Upper lobe of left lung (tissue), 6 donors: ENCODE measurements at regions not wholly inside any gene's neighbourhood (a gene's known extent, or its start where the extent isn't known, plus 50 kb on each side); places are given as distances from the start of the nearest gene placed in this dataset.

Source experiments
- ATAC-seq, 2 donors: fragments of 200-7000 bp; cut with Tn5 transposase; one replicate each; pipeline ENCODE4 v1.9.1; 2022; ENCODE audit warnings: mild to moderate bottlenecking in 2 of 2, moderate library complexity in 2 of 2; ENCODE audit not compliant: low FRiP score in 2 of 2
- DNase-seq, 2 donors: peaks; one replicate each; pipeline ENCODE4 v3.0.0-alpha.2; 2019 to 2020
- H3K27ac ChIP-seq, 4 donors: fragments of 200-600 bp; sonication (generic); one replicate each; pipeline ENCODE4 v1.5.1; 2016 to 2019
- H3K27me3 ChIP-seq, 4 donors: fragments of 200-600 bp; sonication (generic); one replicate each; pipeline ENCODE4 v1.5.1; 2017 to 2019
- H3K36me3 ChIP-seq, 4 donors: fragments of 200-600 bp; sonication (generic); one replicate each; pipeline ENCODE4 v1.5.1; 2016 to 2019
- H3K4me1 ChIP-seq, 4 donors: fragments of 200-600 bp; sonication (generic); one replicate each; pipeline ENCODE4 v1.5.1; 2018 to 2019
- H3K4me3 ChIP-seq, 4 donors: fragments of 200-600 bp; sonication (generic); one replicate each; pipeline ENCODE4 v1.5.1; 2017 to 2019; ENCODE audit warnings: mild to moderate bottlenecking in 2 of 4, moderate library complexity in 1 of 4
- H3K9me3 ChIP-seq, 4 donors: fragments of 200-600 bp; sonication (generic); one replicate each; pipeline ENCODE4 v1.5.1; 2018 to 2019
- EP300 ChIP-seq, 4 donors: sonication (generic); formaldehyde crosslinking; IDR thresholded peaks; one replicate each; pipeline ENCODE4 v1.5.1; 2017; ENCODE audit warnings: antibody characterized with exemption in 4 of 4, control low read depth in 2 of 4
- POLR2A ChIP-seq, 4 donors: fragments of 450-650 bp; IDR thresholded peaks; one replicate each; pipeline ENCODE4 v1.5.1; 2016 to 2017; ENCODE audit warnings: antibody characterized with exemption in 4 of 4, mild to moderate bottlenecking in 2 of 4
- POLR2AphosphoS5 ChIP-seq, 2 donors: sonication (generic); formaldehyde crosslinking; IDR thresholded peaks; one replicate each; pipeline ENCODE4 v1.5.1; 2017; ENCODE audit warnings: antibody characterized with exemption in 2 of 2
- WGBS, 2 donors: methylation state at CpG; one replicate each; pipeline ENCODE4 v1.1.5; 2017 to 2018; 5-methylcytosine and 5-hydroxymethylcytosine counted together
- TF ChIP-seq, protein P1 (sequence below), 6 experiments: fragments of 450-650 bp in 4 of 6; fragments of 200-600 bp in 2 of 6; sonication (generic) in 2 of 6; IDR thresholded peaks; one replicate each; pipeline ENCODE4 v1.5.1; 2016 to 2019; ENCODE audit warnings: antibody characterized with exemption in 6 of 6
- donor health status: DM: no; HTN: no; CAD: no; lungs with moderate emphysema.
- donor health status: DM: no; HTN: yes; CAD: no; lungs with severe emphysema.

DNA sequence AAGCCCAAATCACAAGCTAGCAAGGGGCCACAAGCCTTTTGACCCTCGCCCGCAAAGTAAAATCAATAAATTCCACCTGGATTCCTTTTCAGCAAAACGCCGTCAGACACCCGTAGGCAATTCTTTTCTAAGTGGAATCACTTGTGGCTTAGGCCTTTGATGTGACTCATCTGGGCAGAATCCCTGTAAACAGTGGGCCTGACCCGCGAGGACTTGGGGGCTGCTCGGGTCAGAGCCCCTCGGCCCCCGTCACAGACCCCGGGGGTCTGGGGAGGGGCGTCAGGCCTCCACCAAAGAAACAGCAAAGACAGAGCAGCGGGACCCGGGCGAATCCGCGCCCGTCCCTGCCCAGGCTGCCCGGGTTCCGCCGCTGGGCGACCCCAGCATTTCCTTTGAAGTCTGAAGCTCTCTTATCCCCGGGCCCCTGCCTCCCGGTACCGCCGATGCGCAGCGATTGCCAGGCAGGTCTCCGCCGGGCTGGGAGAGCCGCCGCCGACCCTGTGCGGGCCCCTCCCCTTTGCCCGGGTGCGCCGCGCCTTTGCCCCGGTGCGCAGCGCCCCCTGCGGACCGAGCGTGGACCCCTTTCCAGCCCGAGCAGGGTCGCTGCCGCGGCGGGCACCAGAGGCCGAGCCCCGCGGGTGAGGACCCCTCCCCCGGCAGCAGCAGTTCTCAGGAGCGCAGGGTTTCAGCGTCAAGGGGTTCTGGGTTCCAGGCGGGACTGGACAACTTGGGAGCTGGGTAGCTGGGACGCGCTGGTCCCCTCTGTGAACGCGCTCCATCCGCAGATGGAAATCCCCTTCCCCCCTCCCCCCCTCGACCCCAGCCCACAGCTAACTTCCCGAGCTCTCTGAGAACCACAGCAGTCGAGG is 178.3 kb downstream of the UACA start:
- Histone ChIP-seq H3K9me3 (no peaks in the 10 kb centered on the region), H3K4me1 (peaks cover 4 to 10% (median 6%) of the 10 kb centered on the region in 4 donors), H3K4me3 (peak overlapping the region in 1 of 4 donors; percentile 15), H3K27me3 (peaks cover 0 to 6% (median 2%) of the 10 kb centered on the region in 4 donors), H3K27ac (no peak overlapping the region), H3K36me3 (no peaks in the 10 kb centered on the region)
- DNase-seq (peak in 1 of 2 donors; percentile 87), ATAC-seq (no peak)
- TF ChIP-seq, protein P1, sequence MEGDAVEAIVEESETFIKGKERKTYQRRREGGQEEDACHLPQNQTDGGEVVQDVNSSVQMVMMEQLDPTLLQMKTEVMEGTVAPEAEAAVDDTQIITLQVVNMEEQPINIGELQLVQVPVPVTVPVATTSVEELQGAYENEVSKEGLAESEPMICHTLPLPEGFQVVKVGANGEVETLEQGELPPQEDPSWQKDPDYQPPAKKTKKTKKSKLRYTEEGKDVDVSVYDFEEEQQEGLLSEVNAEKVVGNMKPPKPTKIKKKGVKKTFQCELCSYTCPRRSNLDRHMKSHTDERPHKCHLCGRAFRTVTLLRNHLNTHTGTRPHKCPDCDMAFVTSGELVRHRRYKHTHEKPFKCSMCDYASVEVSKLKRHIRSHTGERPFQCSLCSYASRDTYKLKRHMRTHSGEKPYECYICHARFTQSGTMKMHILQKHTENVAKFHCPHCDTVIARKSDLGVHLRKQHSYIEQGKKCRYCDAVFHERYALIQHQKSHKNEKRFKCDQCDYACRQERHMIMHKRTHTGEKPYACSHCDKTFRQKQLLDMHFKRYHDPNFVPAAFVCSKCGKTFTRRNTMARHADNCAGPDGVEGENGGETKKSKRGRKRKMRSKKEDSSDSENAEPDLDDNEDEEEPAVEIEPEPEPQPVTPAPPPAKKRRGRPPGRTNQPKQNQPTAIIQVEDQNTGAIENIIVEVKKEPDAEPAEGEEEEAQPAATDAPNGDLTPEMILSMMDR (IDR thresholded peaks at IDR 0.05): peak in 4 of 6 experiments; percentile 10 to 33 (median 32)
- TF ChIP-seq EP300 (IDR thresholded peaks at IDR 0.05): no peak
- WGBS, 2 donors: 37 to 58% methylated on average over 7 to 29 of the region's 64 CpGs

GRCh38 chr15:70584441-70584837 is 178.9 kb downstream of the UACA start:
- Histone ChIP-seq H3K27ac (no peak overlapping the region), H3K9me3 (no peaks in the 10 kb centered on the region), H3K4me3 (no peak overlapping the region), H3K4me1 (peaks cover 4 to 10% (median 6%) of the 10 kb centered on the region in 4 donors), H3K36me3 (no peaks in the 10 kb centered on the region), H3K27me3 (peaks cover 0 to 6% (median 2%) of the 10 kb centered on the region in 4 donors)
- no peak for DNase-seq
- 89 to 94% methylated on average over 2 to 4 of the region's 4 CpGs for WGBS, 2 donors
- no peak for ATAC-seq
- TF ChIP-seq EP300 (IDR thresholded peaks at IDR 0.05) (no peak), POLR2A (IDR thresholded peaks at IDR 0.05) (no peak), POLR2AphosphoS5 (IDR thresholded peaks at IDR 0.05) (no peak)
- TF ChIP-seq, protein P1 (IDR thresholded peaks at IDR 0.05): no peak

DNA sequence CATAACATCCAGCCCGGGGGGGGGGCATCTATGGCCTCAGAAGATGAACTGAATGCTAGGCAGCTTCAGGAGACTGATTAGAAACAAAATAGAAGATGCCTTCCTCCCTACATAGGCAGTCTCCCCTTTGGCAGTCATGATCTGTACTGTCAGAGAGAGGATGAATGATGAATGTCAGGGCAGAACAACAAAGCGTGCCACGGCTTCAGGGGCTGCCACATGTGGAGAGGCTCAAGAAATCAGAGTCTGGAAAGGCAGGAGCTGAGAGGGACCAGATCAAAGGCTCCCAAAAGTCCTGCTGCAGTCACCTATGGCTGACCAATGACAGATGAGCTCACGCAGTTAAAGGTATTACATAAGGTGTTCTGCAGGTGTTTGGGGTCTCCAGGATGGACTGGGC is 180.4 kb downstream of the UACA start:
- Histone ChIP-seq H3K27me3 (peaks cover 0 to 6% (median 2%) of the 10 kb centered on the region in 4 donors), H3K4me3 (no peak overlapping the region), H3K36me3 (no peaks in the 10 kb centered on the region), H3K4me1 (peaks cover 4 to 10% (median 6%) of the 10 kb centered on the region in 4 donors), H3K9me3 (no peaks in the 10 kb centered on the region), H3K27ac (no peak overlapping the region)
- no peak for TF ChIP-seq EP300 (IDR thresholded peaks at IDR 0.05)
- no peak for TF ChIP-seq POLR2AphosphoS5 (IDR thresholded peaks at IDR 0.05)
- TF ChIP-seq, protein P1 (IDR thresholded peaks at IDR 0.05): no peak
- 69 to 70% methylated on average over 4 of the region's 4 CpGs for WGBS, 2 donors
- no peak for ATAC-seq
- DNase-seq: no peak

- DNase-seq: no peak
- TF ChIP-seq, protein P1 (IDR thresholded peaks at IDR 0.05): no peak
- TF ChIP-seq EP300 (IDR thresholded peaks at IDR 0.05): no peak
- TF ChIP-seq POLR2A (IDR thresholded peaks at IDR 0.05): no peak
- no peak for TF ChIP-seq POLR2AphosphoS5 (IDR thresholded peaks at IDR 0.05)
- H3K27ac ChIP-seq: no peak overlapping the region
- no peak for ATAC-seq
- peaks cover 0 to 6% (median 2%) of the 10 kb centered on the region in 4 donors for H3K27me3 ChIP-seq
- H3K4me1 ChIP-seq: peaks cover 4 to 10% (median 6%) of the 10 kb centered on the region in 4 donors
- no peaks in the 10 kb centered on the region for H3K9me3 ChIP-seq
- H3K36me3 ChIP-seq: no peaks in the 10 kb centered on the region
- no peak overlapping the region for H3K4me3 ChIP-seq
- 76 to 80% methylated on average over 5 of the region's 5 CpGs for WGBS, 2 donors
These were observed 181.0 kb downstream of the UACA start for GRCh38 chr15:70582143-70582945.
